ENCODE measurements at regions not wholly inside any gene's neighbourhood (a gene's known extent, or its start where the extent isn't known, plus 50 kb on each side); places are given as distances from the start of the nearest gene placed in this dataset.

DNA sequence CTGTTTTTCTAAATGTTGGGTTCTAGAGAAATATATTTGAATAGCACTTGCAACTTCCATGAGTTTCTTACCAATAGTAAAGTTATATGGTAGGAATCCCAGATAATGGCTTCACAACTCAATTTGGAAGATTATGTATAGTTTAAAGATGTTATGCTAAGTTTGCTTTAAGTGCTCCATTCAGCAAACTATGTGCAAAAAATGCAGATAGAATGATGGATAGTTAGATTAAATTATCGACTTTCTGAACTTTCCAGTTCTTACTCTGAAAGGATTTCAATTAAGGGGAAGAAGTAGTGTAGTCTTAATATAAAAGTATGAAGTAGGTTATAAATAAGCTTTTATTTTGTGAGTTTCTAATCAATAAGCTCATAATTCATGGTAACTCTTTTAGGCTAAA, 60.7 kb upstream of the NFKB1 start:
- H3K4me1 ChIP-seq (ENCODE audit: control insufficient read depth, insufficient read depth, low read length): peaks cover 17% of the 10 kb centered on the region
- no peaks in the 10 kb centered on the region for H3K9me3 ChIP-seq (ENCODE audit: control insufficient read depth, insufficient read depth, low read length)
- no peaks in the 10 kb centered on the region for H3K36me3 ChIP-seq (ENCODE audit: control insufficient read depth, insufficient read depth, low read length)
- no peak overlapping the region for H3K9ac ChIP-seq (ENCODE audit: low read depth, low read length)
- H3K4me3 ChIP-seq (ENCODE audit: low read depth, low read length): no peak overlapping the region
- H3K27me3 ChIP-seq (ENCODE audit: control insufficient read depth, insufficient read depth, low read length): no peaks in the 10 kb centered on the region
- H3K27ac ChIP-seq (ENCODE audit: low read depth, low read length): no peak overlapping the region

DNA sequence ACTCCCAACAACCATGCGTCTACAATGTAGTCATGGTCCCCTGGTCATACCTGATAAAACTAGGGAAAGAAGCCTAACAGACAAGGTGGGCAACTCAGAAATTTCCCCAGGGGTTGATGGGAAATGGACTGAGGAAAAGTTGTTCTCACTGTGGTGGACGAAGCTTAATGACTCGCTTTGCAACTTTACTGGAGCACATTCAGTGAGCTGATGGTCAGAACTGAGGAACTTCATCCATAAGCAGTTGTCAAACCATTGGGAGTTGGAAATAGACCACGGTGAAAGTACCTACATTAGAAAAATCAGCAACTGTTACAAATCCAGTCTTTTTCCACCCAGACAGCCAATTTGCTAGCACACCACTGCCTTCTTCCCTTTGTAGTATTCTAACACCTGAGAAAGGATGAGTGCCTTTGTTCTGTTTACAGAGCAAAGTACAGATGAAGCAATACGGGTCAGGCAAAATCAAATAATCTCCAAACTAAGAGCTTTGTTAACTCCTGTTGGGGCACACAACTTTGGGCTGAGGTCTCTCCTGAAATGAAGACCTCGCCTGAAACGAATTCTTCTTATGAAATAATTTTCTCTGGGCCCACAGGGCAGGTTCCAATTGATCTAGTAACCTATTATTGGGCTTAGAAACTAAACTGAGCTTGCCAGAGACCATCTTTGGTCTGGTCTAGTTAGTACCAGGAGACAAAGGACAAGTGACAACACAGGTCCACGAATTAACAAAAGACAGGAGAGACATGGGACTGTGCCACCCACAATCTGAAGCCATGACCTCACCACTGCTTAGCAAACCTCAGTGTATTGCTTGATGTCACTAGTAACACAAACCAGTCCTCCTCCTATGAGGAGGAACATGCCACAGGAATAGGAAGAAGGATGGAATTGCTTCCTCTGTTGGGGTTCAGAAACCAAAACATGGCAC, 58.9 kb upstream of the NFKB1 start:
- H3K9ac ChIP-seq (ENCODE audit: low read depth, low read length): no peak overlapping the region
- H3K27me3 ChIP-seq (ENCODE audit: control insufficient read depth, insufficient read depth, low read length): no peaks in the 10 kb centered on the region
- no peaks in the 10 kb centered on the region for H3K36me3 ChIP-seq (ENCODE audit: control insufficient read depth, insufficient read depth, low read length)
- no peaks in the 10 kb centered on the region for H3K9me3 ChIP-seq (ENCODE audit: control insufficient read depth, insufficient read depth, low read length)
- H3K27ac ChIP-seq (ENCODE audit: low read depth, low read length): no peak overlapping the region
- H3K4me3 ChIP-seq (ENCODE audit: low read depth, low read length): no peak overlapping the region
- peaks cover 17% of the 10 kb centered on the region for H3K4me1 ChIP-seq (ENCODE audit: control insufficient read depth, insufficient read depth, low read length)

DNA sequence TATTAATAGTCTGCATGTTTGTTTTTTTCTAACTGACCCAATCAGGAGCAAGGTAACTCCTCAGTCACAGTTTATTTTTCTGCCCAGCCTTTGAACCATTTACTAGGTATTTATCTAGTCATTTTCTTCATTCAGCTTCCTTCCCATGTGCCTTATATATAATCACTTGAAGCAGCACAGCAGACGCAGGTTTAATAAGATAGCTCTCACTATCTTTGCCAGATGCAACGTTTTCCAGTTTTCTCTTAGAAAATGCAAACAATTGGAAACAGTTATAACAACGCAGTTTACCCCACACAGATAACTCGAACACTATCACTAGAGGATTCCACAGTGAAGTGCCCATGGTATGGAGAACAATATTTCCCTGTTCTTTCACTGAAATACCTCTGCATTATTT, 56.4 kb upstream of the NFKB1 start:
- H3K4me1 ChIP-seq (ENCODE audit: control insufficient read depth, insufficient read depth, low read length): peaks cover 7% of the 10 kb centered on the region
- no peak overlapping the region for H3K4me3 ChIP-seq (ENCODE audit: low read depth, low read length)
- H3K9me3 ChIP-seq (ENCODE audit: control insufficient read depth, insufficient read depth, low read length): no peaks in the 10 kb centered on the region
- no peak overlapping the region for H3K9ac ChIP-seq (ENCODE audit: low read depth, low read length)
- no peaks in the 10 kb centered on the region for H3K27me3 ChIP-seq (ENCODE audit: control insufficient read depth, insufficient read depth, low read length)
- H3K36me3 ChIP-seq (ENCODE audit: control insufficient read depth, insufficient read depth, low read length): no peaks in the 10 kb centered on the region
- no peak overlapping the region for H3K27ac ChIP-seq (ENCODE audit: low read depth, low read length)

DNA sequence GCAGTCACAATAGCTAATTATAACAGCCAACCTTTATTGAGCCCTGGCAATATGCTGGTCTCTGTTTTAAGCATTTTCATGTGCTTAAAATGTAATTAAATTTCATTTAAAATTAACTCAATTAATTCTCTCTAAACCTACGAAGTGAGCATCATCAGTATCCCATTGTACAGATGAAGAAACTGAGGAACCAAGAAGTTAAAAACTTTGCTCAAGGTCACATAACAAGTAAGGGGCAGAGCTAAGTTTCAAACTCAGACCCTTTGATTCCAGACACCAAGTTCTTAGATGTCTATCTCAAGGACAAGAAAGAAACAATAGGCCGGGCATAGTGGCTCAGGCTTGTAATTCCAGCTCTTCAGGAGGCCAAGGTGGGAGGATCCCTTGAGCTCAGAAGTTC, 55.9 kb upstream of the NFKB1 start:
- Histone ChIP-seq H3K4me1 (ENCODE audit: control insufficient read depth, insufficient read depth, low read length) (peaks cover 6% of the 10 kb centered on the region), H3K27ac (ENCODE audit: low read depth, low read length) (no peak overlapping the region), H3K27me3 (ENCODE audit: control insufficient read depth, insufficient read depth, low read length) (no peaks in the 10 kb centered on the region), H3K9me3 (ENCODE audit: control insufficient read depth, insufficient read depth, low read length) (no peaks in the 10 kb centered on the region), H3K9ac (ENCODE audit: low read depth, low read length) (no peak overlapping the region), H3K36me3 (ENCODE audit: control insufficient read depth, insufficient read depth, low read length) (no peaks in the 10 kb centered on the region), H3K4me3 (ENCODE audit: low read depth, low read length) (no peak overlapping the region)

DNA sequence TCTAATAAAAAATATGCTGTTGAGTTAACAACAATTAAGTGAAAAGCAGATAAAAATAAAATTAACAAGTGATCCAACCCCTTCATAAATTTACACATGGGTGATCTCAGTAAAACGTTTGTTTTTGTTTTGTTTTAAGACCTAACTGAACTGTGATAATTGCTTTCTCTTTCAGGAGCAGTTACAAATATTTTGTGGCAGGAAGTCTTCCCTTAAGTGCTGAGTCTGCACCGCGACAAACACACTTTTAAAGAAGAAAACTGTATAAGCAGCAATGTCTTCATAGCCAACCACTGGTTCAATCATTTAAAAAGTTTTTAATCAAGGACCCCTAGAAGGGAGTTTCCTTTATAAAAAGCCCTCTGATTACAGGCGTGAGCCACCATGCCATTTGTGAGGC, 53.7 kb upstream of the NFKB1 start:
- Histone ChIP-seq H3K36me3 (ENCODE audit: control insufficient read depth, insufficient read depth, low read length) (no peaks in the 10 kb centered on the region), H3K27me3 (ENCODE audit: control insufficient read depth, insufficient read depth, low read length) (no peaks in the 10 kb centered on the region), H3K9me3 (ENCODE audit: control insufficient read depth, insufficient read depth, low read length) (no peaks in the 10 kb centered on the region), H3K27ac (ENCODE audit: low read depth, low read length) (no peak overlapping the region), H3K4me1 (ENCODE audit: control insufficient read depth, insufficient read depth, low read length) (peaks cover 6% of the 10 kb centered on the region), H3K4me3 (ENCODE audit: low read depth, low read length) (no peak overlapping the region), H3K9ac (ENCODE audit: low read depth, low read length) (no peak overlapping the region)

DNA sequence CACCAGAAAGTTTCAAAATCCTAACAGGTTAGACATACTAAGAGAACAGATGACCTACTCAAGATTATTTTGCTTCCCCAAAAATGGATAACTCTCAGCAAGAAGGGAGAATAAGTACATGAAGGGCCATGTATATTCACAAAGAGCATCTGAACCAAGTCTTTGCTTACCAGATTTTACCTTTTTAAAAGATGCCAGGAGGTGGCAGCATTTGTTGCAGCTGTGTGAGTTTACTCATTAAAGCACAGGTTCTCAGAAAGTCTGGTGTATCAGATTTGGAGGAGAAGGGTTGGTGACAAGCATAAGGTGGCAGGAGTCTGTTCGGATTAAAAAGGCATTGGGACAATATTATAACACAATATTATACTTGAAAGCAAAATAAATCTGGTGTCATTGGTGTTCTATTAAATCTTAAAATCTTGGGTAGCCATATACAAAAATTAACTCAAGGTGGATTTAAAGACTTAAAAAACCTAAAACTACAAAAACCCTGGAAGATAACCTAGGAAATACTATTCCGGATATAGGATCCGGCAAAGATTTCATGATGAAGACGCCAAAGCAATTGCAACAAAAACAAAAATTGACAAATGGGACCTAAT, 51.3 kb upstream of the NFKB1 start:
- H3K27me3 ChIP-seq (ENCODE audit: control insufficient read depth, insufficient read depth, low read length): no peaks in the 10 kb centered on the region
- no peaks in the 10 kb centered on the region for H3K9me3 ChIP-seq (ENCODE audit: control insufficient read depth, insufficient read depth, low read length)
- no peaks in the 10 kb centered on the region for H3K36me3 ChIP-seq (ENCODE audit: control insufficient read depth, insufficient read depth, low read length)
- peaks cover 6% of the 10 kb centered on the region for H3K4me1 ChIP-seq (ENCODE audit: control insufficient read depth, insufficient read depth, low read length)
- H3K4me3 ChIP-seq (ENCODE audit: low read depth, low read length): no peak overlapping the region
- no peak overlapping the region for H3K9ac ChIP-seq (ENCODE audit: low read depth, low read length)
- H3K27ac ChIP-seq (ENCODE audit: low read depth, low read length): no peak overlapping the region

DNA sequence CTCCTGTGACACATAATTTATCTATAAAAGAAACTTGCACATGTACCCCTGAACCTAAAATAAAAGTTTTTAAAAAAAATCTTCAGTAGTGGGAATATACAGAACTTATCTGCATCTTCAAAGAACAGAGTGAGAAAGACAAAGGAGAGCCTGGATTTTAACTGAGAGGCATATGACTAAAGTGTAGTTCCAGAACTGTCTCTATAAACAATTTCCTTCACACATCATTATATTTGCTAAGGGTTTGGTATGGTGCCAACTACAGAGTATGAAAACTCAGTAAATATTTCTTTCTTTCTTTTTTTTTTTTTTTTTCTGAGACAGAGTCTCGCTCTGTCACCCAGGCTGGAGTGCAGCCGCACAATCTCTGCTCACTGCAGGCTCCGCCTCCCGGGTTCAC, 49.9 kb upstream of the NFKB1 start:
- peaks cover 6% of the 10 kb centered on the region for H3K4me1 ChIP-seq (ENCODE audit: control insufficient read depth, insufficient read depth, low read length)

More for the DNA sequence above, 49.9 kb upstream of the NFKB1 start:
- H3K4me3 ChIP-seq (ENCODE audit: low read depth, low read length): no peak overlapping the region
- H3K27ac ChIP-seq (ENCODE audit: low read depth, low read length): no peak overlapping the region
- no peak overlapping the region for H3K9ac ChIP-seq (ENCODE audit: low read depth, low read length)
- H3K9me3 ChIP-seq (ENCODE audit: control insufficient read depth, insufficient read depth, low read length): no peaks in the 10 kb centered on the region
- H3K36me3 ChIP-seq (ENCODE audit: control insufficient read depth, insufficient read depth, low read length): no peaks in the 10 kb centered on the region
- no peaks in the 10 kb centered on the region for H3K27me3 ChIP-seq (ENCODE audit: control insufficient read depth, insufficient read depth, low read length)
